Smooth muscle cell (in vitro differentiated cells): ENCODE measurements at regions not wholly inside any gene's neighbourhood (a gene's known extent, or its start where the extent isn't known, plus 50 kb on each side); places are given as distances from the start of the nearest gene placed in this dataset.

Experiments used
- DNase-seq: peaks from one replicate; lab custom pipeline; 2025; ENCODE audit not compliant: unreplicated experiment; lab: John Stamatoyannopoulos, UW
- H2AFZ ChIP-seq: fragments of 200-600 bp; sonication (generic); 2 replicates; pipeline ENCODE4 v1.6.0; 2016; ENCODE audit warnings: antibody characterized with exemption, low read depth, mild to moderate bottlenecking
- H3F3A ChIP-seq: fragments of 200-600 bp; sonication (generic); 2 replicates; pipeline ENCODE4 v1.6.0; 2017; ENCODE audit warnings: antibody characterized with exemption, low read depth
- H3K27ac ChIP-seq: fragments of 200-600 bp; sonication (generic); 2 replicates; pipeline ENCODE4 v1.5.1; 2016; ENCODE audit warnings: low read depth, mild to moderate bottlenecking
- H3K27me3 ChIP-seq: fragments of 200-600 bp; sonication (generic); 2 replicates; pipeline ENCODE4 v1.6.1; 2016; ENCODE audit warnings: low read depth, mild to moderate bottlenecking
- H3K36me3 ChIP-seq: fragments of 200-600 bp; sonication (generic); 2 replicates; pipeline ENCODE4 v1.5.1; 2016; ENCODE audit warnings: low read depth
- H3K4me1 ChIP-seq: fragments of 200-600 bp; sonication (generic); 2 replicates; pipeline ENCODE4 v1.5.1; 2016; ENCODE audit warnings: low read depth
- H3K4me2 ChIP-seq: fragments of 200-600 bp; sonication (generic); 2 replicates; pipeline ENCODE4 v1.6.0; 2016; ENCODE audit warnings: mild to moderate bottlenecking
- H3K4me3 ChIP-seq: fragments of 200-600 bp; sonication (generic); 2 replicates; pipeline ENCODE4 v1.5.1; 2016; ENCODE audit warnings: mild to moderate bottlenecking
- H3K79me2 ChIP-seq: fragments of 200-600 bp; sonication (generic); 2 replicates; pipeline ENCODE4 v1.6.0; 2016; ENCODE audit warnings: low read depth, mild to moderate bottlenecking
- H3K9ac ChIP-seq: fragments of 200-600 bp; sonication (generic); 2 replicates; pipeline ENCODE4 v1.6.0; 2016; ENCODE audit warnings: low read depth
- H3K9me3 ChIP-seq: fragments of 200-600 bp; sonication (generic); replicated peaks from 2 replicates; pipeline ENCODE4 v1.5.1; 2016; ENCODE audit warnings: low read depth
- H4K20me1 ChIP-seq: fragments of 200-600 bp; sonication (generic); 2 replicates; pipeline ENCODE4 v1.6.0; 2016; ENCODE audit warnings: low read depth
- WGBS: methylation state at CpG from one replicate; pipeline ENCODE4 v1.1.7; 2016; ENCODE audit warnings: low lambda C conversion rate; 5-methylcytosine and 5-hydroxymethylcytosine counted together
- TF ChIP-seq, protein P1 (sequence below): fragments of 200-600 bp; sonication (generic); IDR thresholded peaks from 2 replicates; pipeline ENCODE4 v1.5.1; 2017; ENCODE audit warnings: borderline replicate concordance, mild to moderate bottlenecking, antibody characterized with exemption; ENCODE audit not compliant: insufficient read depth, poor library complexity, severe bottlenecking

DNA sequence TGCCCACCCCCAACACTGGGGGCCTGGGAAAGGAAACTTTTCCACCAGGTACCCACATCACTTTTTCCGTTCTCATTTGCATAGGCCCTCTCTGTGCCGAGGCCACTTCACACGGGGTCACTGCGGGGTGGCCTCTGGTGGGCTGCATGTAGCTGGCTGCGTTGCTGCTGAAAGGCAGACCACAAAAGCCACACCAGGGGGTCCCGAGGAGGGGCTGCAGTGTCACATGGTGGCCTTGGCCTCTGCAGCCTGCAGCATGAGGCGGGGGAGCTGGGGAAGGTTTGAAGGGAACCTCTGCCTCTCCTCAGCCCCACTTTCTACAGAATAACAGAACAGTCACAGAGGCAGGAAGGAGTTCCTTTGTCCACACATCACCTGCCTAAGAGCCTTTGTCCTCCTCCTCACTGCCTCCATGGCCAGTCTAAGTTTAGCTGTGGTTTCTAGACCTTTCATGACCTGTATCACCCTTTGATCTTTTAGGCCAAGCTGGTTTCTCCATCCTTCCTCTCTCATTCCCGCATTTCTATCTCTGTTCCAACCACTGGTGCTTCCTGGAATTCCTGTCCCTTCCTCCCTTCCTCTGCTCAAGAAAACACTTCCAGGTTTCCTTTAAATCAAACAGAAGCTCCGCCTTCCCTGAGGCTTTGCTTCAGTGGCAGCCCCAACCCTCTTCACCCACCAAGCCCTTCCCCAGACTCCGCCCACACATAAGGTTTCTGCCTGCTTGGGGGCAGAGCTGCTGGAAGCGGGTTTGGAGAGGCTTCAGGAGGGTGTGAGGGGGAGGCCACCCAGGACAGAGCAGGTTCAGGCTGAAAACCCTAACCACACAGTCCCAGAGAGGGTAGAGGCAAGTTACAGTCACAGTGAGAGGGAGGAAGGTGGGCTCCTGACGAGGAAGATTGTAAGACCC, 150.7 kb upstream of the TLE3 start:
- 81% methylated on average over 12 of the region's 12 CpGs for WGBS
- Histone ChIP-seq H3K27ac (no peak overlapping the region), H3K4me3 (no peak overlapping the region), H3K9ac (no peak overlapping the region), H3K27me3 (no peaks in the 10 kb centered on the region), H3K36me3 (no peaks in the 10 kb centered on the region), H3K4me2 (no peak overlapping the region), H2AFZ (no peak overlapping the region), H3K79me2 (no peaks in the 10 kb centered on the region), H3K9me3 (no peaks in the 10 kb centered on the region), H4K20me1 (no peaks in the 10 kb centered on the region), H3F3A (peaks cover 6% of the 10 kb centered on the region), H3K4me1 (peaks cover 18% of the 10 kb centered on the region)
- TF ChIP-seq, protein P1, sequence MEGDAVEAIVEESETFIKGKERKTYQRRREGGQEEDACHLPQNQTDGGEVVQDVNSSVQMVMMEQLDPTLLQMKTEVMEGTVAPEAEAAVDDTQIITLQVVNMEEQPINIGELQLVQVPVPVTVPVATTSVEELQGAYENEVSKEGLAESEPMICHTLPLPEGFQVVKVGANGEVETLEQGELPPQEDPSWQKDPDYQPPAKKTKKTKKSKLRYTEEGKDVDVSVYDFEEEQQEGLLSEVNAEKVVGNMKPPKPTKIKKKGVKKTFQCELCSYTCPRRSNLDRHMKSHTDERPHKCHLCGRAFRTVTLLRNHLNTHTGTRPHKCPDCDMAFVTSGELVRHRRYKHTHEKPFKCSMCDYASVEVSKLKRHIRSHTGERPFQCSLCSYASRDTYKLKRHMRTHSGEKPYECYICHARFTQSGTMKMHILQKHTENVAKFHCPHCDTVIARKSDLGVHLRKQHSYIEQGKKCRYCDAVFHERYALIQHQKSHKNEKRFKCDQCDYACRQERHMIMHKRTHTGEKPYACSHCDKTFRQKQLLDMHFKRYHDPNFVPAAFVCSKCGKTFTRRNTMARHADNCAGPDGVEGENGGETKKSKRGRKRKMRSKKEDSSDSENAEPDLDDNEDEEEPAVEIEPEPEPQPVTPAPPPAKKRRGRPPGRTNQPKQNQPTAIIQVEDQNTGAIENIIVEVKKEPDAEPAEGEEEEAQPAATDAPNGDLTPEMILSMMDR = no peak
- DNase-seq = no peak

DNA sequence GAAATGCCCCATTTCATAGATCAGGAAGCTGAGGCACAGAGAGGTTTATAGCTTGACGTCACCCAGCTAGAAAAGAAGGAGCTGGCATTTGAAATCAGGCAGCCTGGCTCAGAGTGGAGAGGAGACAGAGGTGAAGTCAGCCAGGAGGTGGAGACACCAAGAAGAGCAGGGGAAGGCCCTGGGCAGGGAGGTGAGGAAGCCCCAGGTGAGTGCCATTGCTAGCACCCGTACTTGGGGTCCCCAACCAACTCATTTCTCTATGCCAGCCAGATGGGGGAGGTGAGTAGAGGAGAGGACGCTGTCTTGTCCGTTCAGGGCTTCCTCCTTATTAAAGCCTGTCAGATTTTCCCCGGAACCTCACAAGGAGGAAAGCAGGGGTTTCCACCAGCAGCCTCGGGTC, 149.6 kb upstream of the TLE3 start:
- Histone ChIP-seq H3F3A (peaks cover 6% of the 10 kb centered on the region), H3K4me3 (no peak overlapping the region), H3K36me3 (no peaks in the 10 kb centered on the region), H3K27ac (no peak overlapping the region), H3K27me3 (no peaks in the 10 kb centered on the region), H3K4me1 (peaks cover 19% of the 10 kb centered on the region), H3K9ac (no peak overlapping the region), H4K20me1 (no peaks in the 10 kb centered on the region), H3K79me2 (no peaks in the 10 kb centered on the region), H3K4me2 (no peak overlapping the region), H3K9me3 (no peaks in the 10 kb centered on the region), H2AFZ (no peak overlapping the region)
- DNase-seq = no peak
- WGBS = 95% methylated on average over 6 of the region's 6 CpGs
- TF ChIP-seq, protein P1 = no peak

DNA sequence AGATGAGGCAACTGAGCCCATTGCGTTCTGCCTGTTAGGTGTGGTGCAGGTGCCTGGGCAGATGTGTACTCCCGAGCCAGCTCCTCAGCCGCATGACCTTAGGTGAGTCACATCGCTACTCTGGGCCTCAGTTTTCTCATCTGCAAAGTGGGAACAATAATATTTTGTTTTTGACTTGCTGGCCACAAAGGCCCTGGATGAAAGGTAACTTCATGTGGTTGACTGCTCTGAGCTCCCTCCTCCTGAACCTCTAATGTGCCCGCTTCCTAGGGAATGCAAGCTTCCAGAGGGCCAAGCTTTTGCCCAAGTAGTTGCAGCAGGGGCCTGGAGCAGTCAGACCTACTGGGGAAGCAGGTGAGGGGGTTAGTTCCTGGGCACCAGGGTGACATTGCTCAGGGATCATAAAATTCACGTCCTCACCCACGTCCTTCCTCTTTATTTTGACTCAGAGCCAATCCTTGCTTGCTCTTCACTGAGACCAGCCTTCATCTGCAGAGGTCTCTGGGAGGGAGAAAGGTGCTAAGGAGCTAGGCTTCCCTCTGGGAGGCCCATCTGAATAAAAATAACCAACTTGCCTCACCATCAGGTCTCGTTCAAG, 149.0 kb upstream of the TLE3 start:
- no peaks in the 10 kb centered on the region for H3K27me3 ChIP-seq
- H3K9ac ChIP-seq = no peak overlapping the region
- no peaks in the 10 kb centered on the region for H3K9me3 ChIP-seq
- H3K4me2 ChIP-seq = no peak overlapping the region
- no peak for DNase-seq
- TF ChIP-seq, protein P1 = no peak
- no peaks in the 10 kb centered on the region for H3K79me2 ChIP-seq
- H3K27ac ChIP-seq = no peak overlapping the region
- peaks cover 19% of the 10 kb centered on the region for H3K4me1 ChIP-seq
- WGBS = 93% methylated on average over 8 of the region's 8 CpGs
- no peaks in the 10 kb centered on the region for H4K20me1 ChIP-seq
- peaks cover 6% of the 10 kb centered on the region for H3F3A ChIP-seq
- H2AFZ ChIP-seq = no peak overlapping the region
- H3K4me3 ChIP-seq = no peak overlapping the region
- H3K36me3 ChIP-seq = no peaks in the 10 kb centered on the region
